ENCODE measurements at regions not wholly inside any gene's neighbourhood (a gene's known extent, or its start where the extent isn't known, plus 50 kb on each side); places are given as distances from the start of the nearest gene placed in this dataset.

DNA sequence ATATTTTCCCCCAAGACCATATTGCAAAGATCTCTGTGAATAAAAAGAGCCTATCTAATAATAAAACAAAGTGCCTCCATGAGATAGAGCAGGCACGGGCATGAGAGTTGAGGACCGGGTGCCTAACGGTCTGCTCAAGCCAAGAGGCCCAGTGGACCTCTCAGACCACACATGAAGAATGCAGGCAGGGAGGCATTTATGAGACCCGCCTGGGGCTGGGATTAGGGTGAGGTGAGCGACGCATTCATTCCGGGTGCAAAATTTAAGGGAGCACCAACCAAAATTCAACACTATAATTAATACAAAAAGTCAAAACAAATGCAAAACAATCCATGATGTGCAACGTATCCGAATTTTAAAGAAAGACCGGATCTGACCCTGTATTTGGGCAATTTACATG, 108.5 kb downstream of the MAF start:
- H3K27ac Mint-ChIP-seq, result no peak overlapping the region
- H3K36me3 Mint-ChIP-seq, result no peaks in the 10 kb centered on the region
- ChIA-PET CTCF (no interaction called here), POLR2A (no interaction called here)
- H3K4me1 Mint-ChIP-seq (ENCODE audit: low read depth), result no peaks in the 10 kb centered on the region
- no peaks in the 10 kb centered on the region for H3K9me3 Mint-ChIP-seq
- DNase-seq, result no peak
- H3K27me3 Mint-ChIP-seq, result no peaks in the 10 kb centered on the region
- intact Hi-C loops (cut with micrococcal nuclease), result no loop called here
- H3K4me3 Mint-ChIP-seq, result no peak overlapping the region

DNA sequence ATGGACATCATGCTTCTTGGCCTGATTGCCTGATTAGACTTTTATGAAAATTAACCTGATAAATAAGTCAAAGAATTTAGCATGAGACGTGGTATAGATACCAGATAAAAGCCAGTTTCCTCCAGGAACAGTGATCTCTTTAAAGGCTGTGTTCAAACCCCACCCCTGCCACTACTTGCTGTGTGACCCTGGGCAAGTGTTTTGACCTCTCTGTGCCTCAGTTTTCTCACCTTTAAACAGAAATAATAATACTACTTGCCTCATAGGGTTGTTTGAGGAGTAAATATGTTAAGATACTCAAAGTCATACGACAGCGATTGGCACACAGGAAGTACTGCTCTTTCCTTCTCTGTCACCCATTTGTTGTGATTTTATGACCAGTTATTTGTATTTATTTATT, 115.5 kb downstream of the MAF start:
- Mint-ChIP-seq H3K4me3 (no peak overlapping the region), H3K4me1 (ENCODE audit: low read depth) (no peaks in the 10 kb centered on the region), H3K27ac (no peak overlapping the region), H3K36me3 (no peaks in the 10 kb centered on the region), H3K9me3 (no peaks in the 10 kb centered on the region), H3K27me3 (peaks cover 4% of the 10 kb centered on the region)
- DNase-seq, result no peak
- ChIA-PET CTCF (no interaction called here), POLR2A (no interaction called here)
- intact Hi-C loops (cut with micrococcal nuclease), result no loop called here

- DNase-seq, result no peak
- intact Hi-C loops (cut with micrococcal nuclease), result no loop called here
- Mint-ChIP-seq H3K9me3 (no peaks in the 10 kb centered on the region), H3K27ac (no peak overlapping the region), H3K4me3 (no peak overlapping the region), H3K36me3 (no peaks in the 10 kb centered on the region), H3K4me1 (ENCODE audit: low read depth) (no peaks in the 10 kb centered on the region), H3K27me3 (peaks cover 4% of the 10 kb centered on the region)
- POLR2A ChIA-PET, result no interaction called here
- CTCF ChIA-PET, result no interaction called here
Measured at GRCh38 chr16:79484237-79484636, 116.3 kb downstream of the MAF start.

- no peak overlapping the region for H3K27ac Mint-ChIP-seq
- no peaks in the 10 kb centered on the region for H3K4me1 Mint-ChIP-seq (ENCODE audit: low read depth)
- H3K27me3 Mint-ChIP-seq, result peaks cover 4% of the 10 kb centered on the region
- intact Hi-C loops (cut with micrococcal nuclease), result no loop called here
- H3K36me3 Mint-ChIP-seq, result no peaks in the 10 kb centered on the region
- no peak for DNase-seq
- ChIA-PET CTCF (no interaction called here), POLR2A (no interaction called here)
- H3K9me3 Mint-ChIP-seq, result no peaks in the 10 kb centered on the region
- no peak overlapping the region for H3K4me3 Mint-ChIP-seq
Measured at GRCh38 chr16:79483336-79483735, 117.2 kb downstream of the MAF start.

GRCh38 chr16:79482011-79482410, 118.5 kb downstream of the MAF start:
- Mint-ChIP-seq H3K4me1 (ENCODE audit: low read depth) (no peaks in the 10 kb centered on the region), H3K27ac (no peak overlapping the region), H3K9me3 (no peaks in the 10 kb centered on the region), H3K4me3 (no peak overlapping the region), H3K27me3 (peaks cover 4% of the 10 kb centered on the region), H3K36me3 (no peaks in the 10 kb centered on the region)
- intact Hi-C loops (cut with micrococcal nuclease), result no loop called here
- no peak for DNase-seq
- ChIA-PET POLR2A (no interaction called here), CTCF (interaction anchor here (0.7 kb wide), 1 partner anchor 264 kb away, joined by 5 read pairs; no protein-coding TSS in a partner anchor)

GRCh38 chr16:79480929-79481328, 119.6 kb downstream of the MAF start:
- ChIA-PET POLR2A (no interaction called here), CTCF (no interaction called here)
- no peak for DNase-seq
- no peak overlapping the region for H3K4me3 Mint-ChIP-seq
- H3K4me1 Mint-ChIP-seq (ENCODE audit: low read depth), result no peaks in the 10 kb centered on the region
- no peak overlapping the region for H3K27ac Mint-ChIP-seq
- H3K36me3 Mint-ChIP-seq, result no peaks in the 10 kb centered on the region
- H3K9me3 Mint-ChIP-seq, result no peaks in the 10 kb centered on the region
- intact Hi-C loops (cut with micrococcal nuclease), result no loop called here
- H3K27me3 Mint-ChIP-seq, result peaks cover 4% of the 10 kb centered on the region

DNA sequence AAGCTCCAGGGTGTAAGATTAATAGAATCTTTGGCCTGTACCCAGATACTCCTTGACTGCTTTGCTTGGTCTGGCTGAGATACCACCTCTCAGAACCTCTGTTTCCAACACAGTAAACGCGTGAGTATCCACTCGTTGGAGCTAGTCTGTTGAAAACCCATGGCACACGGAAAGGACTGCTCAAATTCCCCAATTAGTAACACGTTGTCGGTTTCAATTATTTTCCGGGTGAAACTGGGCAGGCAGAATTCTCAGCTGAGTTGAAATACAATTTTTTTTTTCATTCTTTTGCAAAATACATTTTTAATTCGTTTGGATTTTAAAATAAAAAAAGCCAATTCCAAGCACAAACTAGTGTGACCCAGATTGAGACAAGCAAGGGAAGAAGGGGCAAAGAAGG, 120.5 kb downstream of the MAF start:
- Mint-ChIP-seq H3K36me3 (no peaks in the 10 kb centered on the region), H3K4me3 (no peak overlapping the region), H3K27me3 (peaks cover 4% of the 10 kb centered on the region), H3K27ac (no peak overlapping the region), H3K9me3 (no peaks in the 10 kb centered on the region), H3K4me1 (ENCODE audit: low read depth) (no peaks in the 10 kb centered on the region)
- ChIA-PET POLR2A (no interaction called here), CTCF (no interaction called here)
- DNase-seq, result no peak
- intact Hi-C loops (cut with micrococcal nuclease), result no loop called here

GRCh38 chr16:79476580-79476979, 124.0 kb downstream of the MAF start:
- H3K27me3 Mint-ChIP-seq, result no peaks in the 10 kb centered on the region
- POLR2A ChIA-PET, result no interaction called here

GRCh38 chr16:79475841-79476240, 124.7 kb downstream of the MAF start:
- H3K9me3 Mint-ChIP-seq, result no peaks in the 10 kb centered on the region
- ChIA-PET POLR2A (no interaction called here), CTCF (interaction anchor here (0.6 kb wide), 1 partner anchor 999 kb away, joined by 4 read pairs; no protein-coding TSS in a partner anchor)
- intact Hi-C loops (cut with micrococcal nuclease), result no loop called here
- no peaks in the 10 kb centered on the region for H3K27me3 Mint-ChIP-seq
- no peaks in the 10 kb centered on the region for H3K36me3 Mint-ChIP-seq
- no peak overlapping the region for H3K27ac Mint-ChIP-seq
- no peak for DNase-seq
- H3K4me3 Mint-ChIP-seq, result no peak overlapping the region
- H3K4me1 Mint-ChIP-seq (ENCODE audit: low read depth), result no peaks in the 10 kb centered on the region

More at GRCh38 chr16:79476580-79476979, 124.0 kb downstream of the MAF start:
- Mint-ChIP-seq H3K36me3 (no peaks in the 10 kb centered on the region), H3K4me3 (no peak overlapping the region), H3K9me3 (no peaks in the 10 kb centered on the region), H3K27ac (no peak overlapping the region), H3K4me1 (ENCODE audit: low read depth) (no peaks in the 10 kb centered on the region)
- CTCF ChIA-PET, result no interaction called here
- DNase-seq, result no peak
- intact Hi-C loops (cut with micrococcal nuclease), result no loop called here

GRCh38 chr16:79473456-79473855, 127.1 kb downstream of the MAF start:
- DNase-seq, result no peak
- H3K4me3 Mint-ChIP-seq, result no peak overlapping the region

DNA sequence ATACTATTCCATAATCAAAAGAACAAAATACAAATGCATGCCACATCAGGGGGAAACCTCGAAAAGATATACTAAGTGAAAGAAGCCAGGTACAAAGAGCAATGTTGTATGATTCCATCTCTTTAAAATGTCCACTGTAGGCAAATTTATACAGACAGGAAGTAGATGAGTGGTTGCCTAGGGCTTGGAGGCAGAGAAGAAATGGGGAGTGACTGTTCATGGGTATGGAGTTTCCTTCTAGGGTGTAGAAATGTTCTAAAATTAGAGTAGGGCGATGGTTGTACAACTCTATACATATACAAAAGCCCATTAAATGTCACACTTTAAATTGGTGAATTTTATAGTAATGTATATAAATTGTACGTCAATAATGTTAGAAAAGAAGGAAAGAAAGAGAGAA, 128.1 kb downstream of the MAF start:
- Mint-ChIP-seq H3K36me3 (no peaks in the 10 kb centered on the region), H3K27ac (no peak overlapping the region), H3K9me3 (no peaks in the 10 kb centered on the region), H3K4me1 (ENCODE audit: low read depth) (no peaks in the 10 kb centered on the region), H3K4me3 (no peak overlapping the region), H3K27me3 (no peaks in the 10 kb centered on the region)
- POLR2A ChIA-PET, result no interaction called here
- DNase-seq, result no peak
- intact Hi-C loops (cut with micrococcal nuclease), result no loop called here
- CTCF ChIA-PET, result interaction anchor here (0.6 kb wide), 1 partner anchor 22 kb away, joined by 4 read pairs; no protein-coding TSS in a partner anchor

More at GRCh38 chr16:79473456-79473855, 127.1 kb downstream of the MAF start:
- POLR2A ChIA-PET, result no interaction called here
- CTCF ChIA-PET, result no interaction called here
- Mint-ChIP-seq H3K4me1 (ENCODE audit: low read depth) (no peaks in the 10 kb centered on the region), H3K36me3 (no peaks in the 10 kb centered on the region), H3K27ac (no peak overlapping the region), H3K27me3 (no peaks in the 10 kb centered on the region), H3K9me3 (no peaks in the 10 kb centered on the region)
- intact Hi-C loops (cut with micrococcal nuclease), result no loop called here

- no peaks in the 10 kb centered on the region for H3K9me3 Mint-ChIP-seq
- H3K4me1 Mint-ChIP-seq (ENCODE audit: low read depth), result no peaks in the 10 kb centered on the region
- CTCF ChIA-PET, result no interaction called here
- H3K27me3 Mint-ChIP-seq, result peaks cover 1% of the 10 kb centered on the region
- no peak overlapping the region for H3K4me3 Mint-ChIP-seq
- POLR2A ChIA-PET, result no interaction called here
- H3K27ac Mint-ChIP-seq, result no peak overlapping the region
- DNase-seq, result no peak
- intact Hi-C loops (cut with micrococcal nuclease), result no loop called here
- H3K36me3 Mint-ChIP-seq, result no peaks in the 10 kb centered on the region
Measured at GRCh38 chr16:79469999-79470398, 130.5 kb downstream of the MAF start.

DNA sequence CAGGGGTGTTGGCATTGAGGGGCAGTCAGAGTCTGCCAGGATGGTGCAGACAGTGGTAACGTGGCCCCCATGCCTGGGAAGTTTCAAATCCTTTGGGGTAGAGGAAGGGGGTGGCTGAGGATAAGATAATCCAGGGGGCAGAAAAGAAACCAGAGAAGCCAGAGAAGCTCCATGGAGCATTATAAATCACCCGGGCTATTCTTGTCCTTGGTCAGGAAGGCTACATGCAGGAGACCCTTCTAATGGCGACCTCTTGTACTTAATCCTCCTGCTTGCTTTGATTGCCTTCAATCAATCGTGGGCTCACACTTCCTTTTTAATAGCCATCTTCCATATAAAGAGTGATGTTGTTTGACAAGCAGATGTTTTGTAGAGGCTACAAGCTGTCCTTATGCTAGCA, 131.9 kb downstream of the MAF start:
- no peak overlapping the region for H3K4me3 Mint-ChIP-seq
- intact Hi-C loops (cut with micrococcal nuclease), result no loop called here
- no peaks in the 10 kb centered on the region for H3K4me1 Mint-ChIP-seq (ENCODE audit: low read depth)
- ChIA-PET POLR2A (no interaction called here), CTCF (no interaction called here)
- no peak overlapping the region for H3K27ac Mint-ChIP-seq
- H3K27me3 Mint-ChIP-seq, result peaks cover 1% of the 10 kb centered on the region
- no peak for DNase-seq
- H3K9me3 Mint-ChIP-seq, result no peaks in the 10 kb centered on the region
- no peaks in the 10 kb centered on the region for H3K36me3 Mint-ChIP-seq

- H3K36me3 Mint-ChIP-seq, result no peaks in the 10 kb centered on the region
- H3K27me3 Mint-ChIP-seq, result peaks cover 1% of the 10 kb centered on the region
- no peak overlapping the region for H3K27ac Mint-ChIP-seq
- no peak overlapping the region for H3K4me3 Mint-ChIP-seq
- intact Hi-C loops (cut with micrococcal nuclease), result no loop called here
- no peak for DNase-seq
- H3K4me1 Mint-ChIP-seq (ENCODE audit: low read depth), result no peaks in the 10 kb centered on the region
- H3K9me3 Mint-ChIP-seq, result no peaks in the 10 kb centered on the region
- ChIA-PET POLR2A (no interaction called here), CTCF (no interaction called here)
Measured at GRCh38 chr16:79468121-79468552, 132.4 kb downstream of the MAF start.

All from activated CD4-positive, alpha-beta memory T cell treated with anti-CD3 and anti-CD28 coated beads for 36 hours (primary cell).